ENCODE measurements at regions not wholly inside any gene's neighbourhood (a gene's known extent, or its start where the extent isn't known, plus 50 kb on each side); places are given as distances from the start of the nearest gene placed in this dataset.

DNA sequence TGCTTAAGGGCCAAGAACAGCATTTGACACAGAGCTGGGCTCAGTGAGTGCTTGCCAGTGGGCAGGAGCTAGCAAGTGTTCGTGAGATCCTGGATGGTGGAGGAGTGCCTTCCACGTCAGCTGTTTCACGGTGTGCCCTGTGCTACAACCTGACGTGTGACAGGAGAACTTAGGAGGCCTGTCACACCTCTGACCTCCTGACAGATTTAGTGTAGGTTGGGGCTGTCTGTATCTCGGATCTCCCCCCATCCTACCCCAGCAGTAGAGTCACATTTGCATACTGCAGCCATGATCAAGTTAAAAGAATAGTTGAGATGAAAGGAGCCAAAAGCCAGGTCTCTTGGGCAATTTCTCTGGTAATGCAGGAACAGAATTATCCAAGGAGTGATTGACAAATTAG is 200.8 kb upstream of the CHD6 start:
- WGBS, 4 donors: 29 to 33% (median 30%) methylated on average over 4 to 5 of the region's 5 CpGs
- no peaks in the 10 kb centered on the region for H3K9me3 ChIP-seq
- intact Hi-C loops (cut with DNase I): no loop called here
- ATAC-seq (no peak), DNase-seq (no peak)
- TF ChIP-seq POLR2A (IDR thresholded peaks at IDR 0.05): no peak
- TF ChIP-seq, protein P1, sequence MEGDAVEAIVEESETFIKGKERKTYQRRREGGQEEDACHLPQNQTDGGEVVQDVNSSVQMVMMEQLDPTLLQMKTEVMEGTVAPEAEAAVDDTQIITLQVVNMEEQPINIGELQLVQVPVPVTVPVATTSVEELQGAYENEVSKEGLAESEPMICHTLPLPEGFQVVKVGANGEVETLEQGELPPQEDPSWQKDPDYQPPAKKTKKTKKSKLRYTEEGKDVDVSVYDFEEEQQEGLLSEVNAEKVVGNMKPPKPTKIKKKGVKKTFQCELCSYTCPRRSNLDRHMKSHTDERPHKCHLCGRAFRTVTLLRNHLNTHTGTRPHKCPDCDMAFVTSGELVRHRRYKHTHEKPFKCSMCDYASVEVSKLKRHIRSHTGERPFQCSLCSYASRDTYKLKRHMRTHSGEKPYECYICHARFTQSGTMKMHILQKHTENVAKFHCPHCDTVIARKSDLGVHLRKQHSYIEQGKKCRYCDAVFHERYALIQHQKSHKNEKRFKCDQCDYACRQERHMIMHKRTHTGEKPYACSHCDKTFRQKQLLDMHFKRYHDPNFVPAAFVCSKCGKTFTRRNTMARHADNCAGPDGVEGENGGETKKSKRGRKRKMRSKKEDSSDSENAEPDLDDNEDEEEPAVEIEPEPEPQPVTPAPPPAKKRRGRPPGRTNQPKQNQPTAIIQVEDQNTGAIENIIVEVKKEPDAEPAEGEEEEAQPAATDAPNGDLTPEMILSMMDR (IDR thresholded peaks at IDR 0.05): no peak
- no peak overlapping the region for H3K4me3 ChIP-seq
- H3K27ac ChIP-seq: no peak overlapping the region
- peaks cover 0 to 19% (median 0%) of the 10 kb centered on the region in 9 donors for H3K27me3 ChIP-seq
- no peaks in the 10 kb centered on the region for H3K36me3 ChIP-seq
- no peaks in the 10 kb centered on the region for H3K4me1 ChIP-seq

GRCh38 chr20:41818369-41818768 is 200.2 kb upstream of the CHD6 start:
- H3K27ac ChIP-seq: no peak overlapping the region
- DNase-seq (no peak), ATAC-seq (no peak)
- no peaks in the 10 kb centered on the region for H3K36me3 ChIP-seq
- TF ChIP-seq, protein P1 (IDR thresholded peaks at IDR 0.05): no peak
- TF ChIP-seq POLR2A (IDR thresholded peaks at IDR 0.05): no peak
- WGBS, 4 donors: 79 to 86% (median 85%) methylated on average over 5 of the region's 5 CpGs
- no peak overlapping the region for H3K4me3 ChIP-seq
- H3K27me3 ChIP-seq: peaks cover 0 to 19% (median 0%) of the 10 kb centered on the region in 9 donors
- no peaks in the 10 kb centered on the region for H3K4me1 ChIP-seq
- intact Hi-C loops (cut with DNase I): no loop called here
- peaks cover 0 to 4% (median 0%) of the 10 kb centered on the region in 12 donors for H3K9me3 ChIP-seq

DNA sequence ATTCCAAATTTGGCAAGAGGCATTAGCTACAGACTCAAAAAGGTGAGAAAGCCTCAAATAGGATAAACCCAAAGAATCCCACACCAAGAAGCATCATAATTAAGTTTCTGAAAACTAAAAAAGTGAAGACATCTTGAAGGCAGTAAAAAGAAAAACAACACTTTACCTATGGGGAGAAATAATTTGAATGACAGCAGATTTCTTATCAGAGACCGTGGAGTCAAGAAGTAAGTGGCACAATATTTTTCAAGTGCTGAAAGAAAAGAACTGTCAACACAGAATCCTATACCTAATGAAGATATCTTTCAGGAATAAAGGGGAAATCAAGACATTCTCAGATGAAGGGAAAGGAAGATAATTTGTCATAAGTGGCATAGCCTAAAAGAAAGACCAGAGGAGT is 193.3 kb upstream of the CHD6 start:
- ATAC-seq (no peak), DNase-seq (no peak)
- no peaks in the 10 kb centered on the region for H3K4me1 ChIP-seq
- H3K27ac ChIP-seq: no peak overlapping the region
- no peaks in the 10 kb centered on the region for H3K27me3 ChIP-seq
- no peak overlapping the region for H3K4me3 ChIP-seq
- TF ChIP-seq, protein P1 (IDR thresholded peaks at IDR 0.05): no peak
- TF ChIP-seq POLR2A (IDR thresholded peaks at IDR 0.05): no peak
- WGBS, 4 donors: 45 to 55% (median 47%) methylated on average over 1 of the region's 1 CpG
- H3K36me3 ChIP-seq: no peaks in the 10 kb centered on the region
- peaks cover 0 to 13% (median 0%) of the 10 kb centered on the region in 12 donors for H3K9me3 ChIP-seq
- intact Hi-C loops (cut with DNase I): no loop called here

DNA sequence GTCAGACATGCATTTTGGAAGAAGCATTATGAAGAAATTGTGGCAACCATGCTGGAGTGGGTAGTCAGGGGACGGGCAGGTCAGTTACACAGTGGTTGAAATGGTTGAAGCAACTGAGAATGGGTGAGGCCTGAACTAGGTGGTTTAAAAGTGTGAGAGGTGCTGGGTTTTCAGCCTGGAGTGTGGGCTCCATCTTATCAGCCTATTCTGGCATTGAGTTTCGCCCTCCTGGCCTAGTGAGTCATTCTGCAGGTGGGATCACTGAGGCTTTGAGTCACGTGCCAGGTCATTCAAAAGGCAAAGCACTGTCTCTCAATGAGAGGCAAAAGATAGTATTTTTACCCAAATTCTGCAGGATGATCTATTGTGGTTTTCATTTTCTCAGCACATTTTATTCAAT is 181.9 kb upstream of the CHD6 start:
- ATAC-seq: no peak
- Histone ChIP-seq H3K4me3 (no peak overlapping the region), H3K27ac (no peak overlapping the region), H3K4me1 (no peaks in the 10 kb centered on the region), H3K36me3 (no peaks in the 10 kb centered on the region), H3K27me3 (peaks cover 0 to 4% (median 0%) of the 10 kb centered on the region in 9 donors), H3K9me3 (peaks cover 0 to 3% (median 0%) of the 10 kb centered on the region in 12 donors)
- 60 to 73% (median 65%) methylated on average over 3 of the region's 3 CpGs for WGBS, 4 donors
- TF ChIP-seq, protein P1 (IDR thresholded peaks at IDR 0.05): no peak
- no peak for TF ChIP-seq POLR2A (IDR thresholded peaks at IDR 0.05)
- intact Hi-C loops (cut with DNase I): no loop called here
- no peak for DNase-seq

Measured in heart left ventricle (tissue), 16 donors.